Fibroblast of villous mesenchyme (primary cell): ENCODE measurements at regions not wholly inside any gene's neighbourhood (a gene's known extent, or its start where the extent isn't known, plus 50 kb on each side); places are given as distances from the start of the nearest gene placed in this dataset.

Experiments
- DNase-seq: peaks from one replicate; pipeline ENCODE4 v3.0.0-alpha.2; 2010; ENCODE audit warnings: low read depth
- H3K4me3 ChIP-seq: 2 replicates; pipeline ENCODE4 v1.5.1; 2011; ENCODE audit warnings: low read depth, mild to moderate bottlenecking, low read length
- TF ChIP-seq, protein P1 (sequence below): IDR thresholded peaks from 2 replicates; pipeline ENCODE4 v1.5.1; 2012; ENCODE audit warnings: low read depth, mild to moderate bottlenecking, low read length; ENCODE audit not compliant: insufficient read depth

DNA sequence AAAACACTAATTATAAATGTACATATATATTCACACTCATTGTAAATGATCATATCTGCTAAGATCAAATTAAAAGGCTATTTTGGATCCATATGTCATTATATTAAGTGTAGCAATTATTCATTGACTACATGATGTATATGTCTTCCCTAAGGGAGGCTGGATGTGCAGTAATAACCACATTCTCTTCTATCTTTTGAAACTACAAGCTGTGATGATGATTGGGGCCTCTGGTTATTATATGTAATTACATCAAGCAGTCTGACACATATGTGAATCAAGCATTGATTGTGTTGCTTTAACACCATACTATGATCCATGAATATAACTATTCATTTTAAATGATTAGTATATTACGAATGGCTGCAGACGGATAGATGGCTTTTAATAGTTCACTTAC, 1973.4 kb downstream of the SUCLG1 start:
- no peak for DNase-seq
- TF ChIP-seq, protein P1, sequence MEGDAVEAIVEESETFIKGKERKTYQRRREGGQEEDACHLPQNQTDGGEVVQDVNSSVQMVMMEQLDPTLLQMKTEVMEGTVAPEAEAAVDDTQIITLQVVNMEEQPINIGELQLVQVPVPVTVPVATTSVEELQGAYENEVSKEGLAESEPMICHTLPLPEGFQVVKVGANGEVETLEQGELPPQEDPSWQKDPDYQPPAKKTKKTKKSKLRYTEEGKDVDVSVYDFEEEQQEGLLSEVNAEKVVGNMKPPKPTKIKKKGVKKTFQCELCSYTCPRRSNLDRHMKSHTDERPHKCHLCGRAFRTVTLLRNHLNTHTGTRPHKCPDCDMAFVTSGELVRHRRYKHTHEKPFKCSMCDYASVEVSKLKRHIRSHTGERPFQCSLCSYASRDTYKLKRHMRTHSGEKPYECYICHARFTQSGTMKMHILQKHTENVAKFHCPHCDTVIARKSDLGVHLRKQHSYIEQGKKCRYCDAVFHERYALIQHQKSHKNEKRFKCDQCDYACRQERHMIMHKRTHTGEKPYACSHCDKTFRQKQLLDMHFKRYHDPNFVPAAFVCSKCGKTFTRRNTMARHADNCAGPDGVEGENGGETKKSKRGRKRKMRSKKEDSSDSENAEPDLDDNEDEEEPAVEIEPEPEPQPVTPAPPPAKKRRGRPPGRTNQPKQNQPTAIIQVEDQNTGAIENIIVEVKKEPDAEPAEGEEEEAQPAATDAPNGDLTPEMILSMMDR = no peak
- no peak overlapping the region for H3K4me3 ChIP-seq

DNA sequence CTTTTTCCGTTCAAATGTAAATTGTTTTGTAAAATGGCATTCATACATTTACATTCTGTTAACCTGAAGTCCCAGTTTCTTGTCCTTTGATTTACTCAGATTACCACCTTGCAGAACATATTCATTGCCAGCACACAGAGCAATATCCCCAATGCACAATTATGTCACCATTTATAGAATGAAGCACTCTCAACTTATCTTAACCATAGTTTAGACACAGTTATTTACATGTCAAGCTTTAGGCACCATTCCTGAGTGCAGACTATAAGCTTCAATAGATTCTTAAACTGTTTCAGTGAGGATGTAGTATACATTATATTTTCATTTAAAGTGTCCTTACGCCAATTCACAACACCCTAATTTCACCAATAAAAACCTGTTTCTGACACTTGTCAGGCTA, 1977.9 kb downstream of the SUCLG1 start:
- H3K4me3 ChIP-seq = no peak overlapping the region
- no peak for DNase-seq
- TF ChIP-seq, protein P1 = no peak

DNA sequence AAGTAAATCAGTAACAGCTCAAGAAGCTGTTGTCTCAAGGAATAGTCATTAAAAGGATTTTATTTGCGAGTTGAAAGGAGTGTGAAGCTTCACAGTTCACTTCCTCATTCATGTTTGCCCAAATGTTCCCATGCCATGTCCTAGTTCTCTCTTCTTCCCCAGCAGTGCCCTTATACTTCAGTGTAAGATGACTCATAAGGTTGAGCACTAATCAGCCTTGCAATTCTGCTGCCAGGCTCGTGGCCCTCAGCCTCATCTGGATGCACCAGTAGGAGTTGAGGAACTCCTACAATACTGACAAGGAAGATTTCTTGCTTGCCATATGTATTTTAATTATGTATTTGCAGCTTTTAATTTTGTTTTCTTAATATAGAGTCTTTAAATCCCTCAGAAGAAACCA, 1980.4 kb downstream of the SUCLG1 start:
- TF ChIP-seq, protein P1 = no peak
- no peak overlapping the region for H3K4me3 ChIP-seq
- no peak for DNase-seq

DNA sequence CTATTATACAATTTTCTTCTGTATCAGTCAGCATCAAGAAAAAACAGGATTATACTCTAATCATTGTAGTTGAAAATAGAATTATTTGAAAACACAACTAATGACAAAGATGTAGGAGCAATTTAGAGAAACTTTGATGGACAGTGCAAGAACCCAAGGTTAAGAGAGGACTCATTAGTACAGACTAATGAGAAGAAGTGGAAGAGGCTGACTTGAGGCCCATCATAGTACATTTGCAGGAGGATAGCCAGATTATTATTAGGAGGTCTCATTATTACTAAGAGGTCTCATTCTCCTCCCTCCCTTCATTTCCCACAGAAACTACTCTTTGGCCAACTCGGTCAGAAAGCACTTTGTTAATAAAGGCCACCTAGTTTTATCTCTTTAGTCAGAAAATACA, 1983.0 kb downstream of the SUCLG1 start:
- DNase-seq = no peak

DNA sequence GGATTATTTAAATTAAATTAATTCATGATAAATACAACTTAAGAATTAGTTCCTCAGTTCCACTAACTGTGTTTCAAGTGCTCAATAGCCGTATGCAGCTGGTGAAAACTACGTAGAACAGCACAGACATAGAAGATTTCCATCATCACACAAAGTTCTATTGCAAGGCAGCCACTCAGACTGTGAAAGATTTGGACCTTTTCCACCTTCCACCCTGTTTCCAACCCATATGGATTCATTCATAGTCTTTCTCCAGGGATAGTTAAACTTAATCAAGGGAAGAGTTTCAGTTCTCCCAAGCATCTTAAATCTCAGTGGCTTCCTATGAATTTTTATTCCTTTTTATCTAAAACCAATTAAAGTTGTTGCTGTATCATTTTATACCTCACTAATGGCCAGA, 2030.8 kb downstream of the SUCLG1 start:
- no peak overlapping the region for H3K4me3 ChIP-seq
- no peak for DNase-seq
- TF ChIP-seq, protein P1 = no peak

More for the DNA sequence above, 1983.0 kb downstream of the SUCLG1 start:
- TF ChIP-seq, protein P1 = no peak
- no peak overlapping the region for H3K4me3 ChIP-seq

DNA sequence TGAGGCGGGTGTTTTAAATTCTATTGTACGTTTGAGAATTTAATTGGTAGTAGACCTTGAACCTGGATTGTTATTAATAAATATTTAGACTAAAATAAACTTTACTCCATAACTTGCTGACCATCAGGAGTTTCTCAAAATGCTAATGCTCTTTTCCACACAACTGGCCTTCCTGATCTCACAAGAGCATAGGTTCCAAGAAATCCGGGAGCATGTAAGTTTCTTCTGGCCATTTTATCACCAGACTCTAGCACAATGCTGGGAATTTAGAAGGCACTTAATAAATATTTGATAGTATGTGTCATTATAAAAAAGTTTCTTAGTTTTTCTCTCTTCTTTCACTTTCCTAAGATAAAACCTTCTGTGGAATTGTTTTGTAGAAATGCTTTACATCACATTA, 2047.1 kb downstream of the SUCLG1 start:
- no peak for DNase-seq
- no peak overlapping the region for H3K4me3 ChIP-seq
- TF ChIP-seq, protein P1 = no peak

DNA sequence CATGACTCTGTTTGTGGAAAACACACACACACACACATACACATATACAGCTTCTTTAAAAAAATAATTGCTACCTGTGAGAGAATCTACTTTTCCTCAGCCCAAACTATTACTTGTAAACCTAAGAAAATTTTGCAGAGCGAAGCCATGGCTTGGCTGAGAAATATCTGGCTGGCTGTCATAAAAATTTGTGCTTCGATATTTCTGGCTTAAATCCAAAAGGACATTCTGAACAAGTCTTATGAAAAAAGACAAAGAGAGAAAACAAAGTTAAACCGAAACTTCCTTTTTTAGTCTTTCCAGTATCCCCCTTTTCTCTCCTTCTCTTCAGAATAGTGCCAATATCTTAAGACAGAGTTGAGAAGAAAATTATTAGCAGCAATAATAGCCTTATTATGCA, 2048.0 kb downstream of the SUCLG1 start:
- DNase-seq = no peak
- H3K4me3 ChIP-seq = no peak overlapping the region
- TF ChIP-seq, protein P1 = no peak
